Keratinocyte (primary cell): ENCODE measurements at regions not wholly inside any gene's neighbourhood (a gene's known extent, or its start where the extent isn't known, plus 50 kb on each side); places are given as distances from the start of the nearest gene placed in this dataset.

Experiments used
- DNase-seq: peaks from one replicate; pipeline ENCODE4 v3.0.0-alpha.2; 2011; ENCODE audit warnings: low read depth, missing footprints, low spot score
- FAIRE-seq: peaks from 2 replicates; lab custom pipeline; 2011; peaks lifted over from hg19 to GRCh38; lab: Jason Lieb, UNC
- H2AFZ ChIP-seq: 2 replicates; pipeline ENCODE4 v1.6.0; 2012; ENCODE audit warnings: low read length, control low read depth, inconsistent platforms; ENCODE audit not compliant: control insufficient read depth
- H3K27ac ChIP-seq: 2 replicates; pipeline ENCODE4 v1.5.1; 2011; ENCODE audit warnings: low read length; ENCODE audit not compliant: control insufficient read depth, insufficient read depth
- H3K27me3 ChIP-seq: 3 replicates; pipeline ENCODE4 v1.6.0; 2011; ENCODE audit warnings: low read length; ENCODE audit not compliant: control insufficient read depth, insufficient read depth; ENCODE audit errors: extremely low read depth
- H3K36me3 ChIP-seq, 2 experiments: 2 replicates in 1 of 2; 3 replicates in 1 of 2; pipeline ENCODE4 v1.5.1; 2011; ENCODE audit warnings: low read length in 2 of 2, mild to moderate bottlenecking in 1 of 2; ENCODE audit not compliant: control insufficient read depth in 2 of 2, insufficient read depth in 2 of 2; ENCODE audit errors: extremely low read depth in 1 of 2
- H3K4me1 ChIP-seq: 3 replicates; pipeline ENCODE4 v1.5.1; 2011; ENCODE audit warnings: low read length; ENCODE audit not compliant: control insufficient read depth, insufficient read depth; ENCODE audit errors: extremely low read depth
- H3K4me2 ChIP-seq: 3 replicates; pipeline ENCODE4 v1.6.0; 2011; ENCODE audit warnings: low read depth, low read length; ENCODE audit not compliant: control insufficient read depth, insufficient read depth; ENCODE audit errors: extremely low read depth
- H3K4me3 ChIP-seq, 3 experiments: fragments of 200-600 bp in 1 of 3; sonication (generic) in 1 of 3; 2 replicates in 2 of 3; 3 replicates in 1 of 3; pipeline ENCODE4 v1.5.1; 2011 to 2016; ENCODE audit warnings: low read length in 3 of 3, mild to moderate bottlenecking in 3 of 3, control low read depth in 2 of 3, inconsistent platforms in 1 of 3, low read depth in 1 of 3, mixed read lengths in 1 of 3, mixed run types in 1 of 3, moderate library complexity in 1 of 3; ENCODE audit not compliant: control insufficient read depth in 2 of 3, insufficient read depth in 2 of 3; ENCODE audit errors: extremely low read depth in 1 of 3
- H3K79me2 ChIP-seq: 2 replicates; pipeline ENCODE4 v1.6.0; 2012; ENCODE audit warnings: low read length; ENCODE audit not compliant: control insufficient read depth, insufficient read depth
- H3K9ac ChIP-seq: 3 replicates; pipeline ENCODE4 v1.6.0; 2011; ENCODE audit warnings: low read length; ENCODE audit not compliant: control insufficient read depth, insufficient read depth; ENCODE audit errors: extremely low read depth
- H3K9me1 ChIP-seq: 3 replicates; pipeline ENCODE4 v1.6.0; 2011; ENCODE audit warnings: low read length; ENCODE audit not compliant: control insufficient read depth, insufficient read depth; ENCODE audit errors: extremely low read depth
- H3K9me3 ChIP-seq: 2 replicates; pipeline ENCODE4 v1.5.1; 2012; ENCODE audit warnings: low read depth, low read length; ENCODE audit not compliant: control insufficient read depth
- H4K20me1 ChIP-seq: 3 replicates; pipeline ENCODE4 v1.6.0; 2011; ENCODE audit warnings: low read length; ENCODE audit not compliant: control insufficient read depth, insufficient read depth; ENCODE audit errors: extremely low read depth
- EZH2 ChIP-seq: IDR thresholded peaks from one replicate; pipeline ENCODE4 v1.6.1; 2012; ENCODE audit warnings: inconsistent platforms, mild to moderate bottlenecking, low read length, moderate library complexity
- dilution Hi-C: fragments of 300-500 bp; cut with MboI; formaldehyde crosslinking; loops from one replicate; pipeline ENCODE4 v1.7.0; 2020; ENCODE audit warnings: low sequenced_read_pairs; ENCODE audit not compliant: extremely low pct_ligation_motif_present
- TF ChIP-seq, protein P1 (sequence below), 3 experiments: IDR thresholded peaks in 1 of 3; conservative IDR thresholded peaks in 1 of 3; optimal IDR thresholded peaks in 1 of 3; 2 replicates in 2 of 3; 3 replicates in 1 of 3; pipeline versions ENCODE3 to v1.5.1; 2011; ENCODE audit warnings: low read length in 3 of 3, mild to moderate bottlenecking in 3 of 3, moderate library complexity in 2 of 3, control low read depth in 1 of 3, inconsistent platforms in 1 of 3; ENCODE audit not compliant: insufficient read depth in 2 of 3; ENCODE audit errors: extremely low read depth in 1 of 3

DNA sequence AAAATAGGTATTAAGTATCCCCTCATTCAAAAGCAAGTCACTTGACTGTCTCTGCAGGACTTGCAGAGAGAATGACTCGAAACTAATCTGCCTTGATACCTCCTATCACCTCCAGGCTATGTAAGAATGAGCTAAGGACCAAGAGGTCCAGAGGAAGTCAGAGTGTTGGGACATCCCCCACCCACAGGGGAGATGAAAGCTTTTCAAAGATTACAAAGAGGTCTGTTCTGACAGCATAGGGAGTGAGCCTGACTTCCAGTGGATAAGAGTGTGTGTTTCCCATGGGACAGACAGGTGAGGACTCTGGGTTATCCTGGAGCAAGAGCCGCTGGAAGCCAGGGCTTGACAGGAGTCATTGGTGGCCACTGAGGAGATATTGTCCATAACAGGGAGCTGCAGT lies 85.0 kb upstream of the TACR1 start:
- Histone ChIP-seq H2AFZ (no peak overlapping the region), H3K4me2 (no peak overlapping the region), H3K9ac (no peak overlapping the region), H3K4me3 (no peak overlapping the region), H3K79me2 (no peaks in the 10 kb centered on the region), H3K27ac (no peak overlapping the region), H3K9me3 (no peaks in the 10 kb centered on the region), H3K36me3 (no peaks in the 10 kb centered on the region), H4K20me1 (no peaks in the 10 kb centered on the region), H3K9me1 (no peaks in the 10 kb centered on the region), H3K27me3 (no peaks in the 10 kb centered on the region), H3K4me1 (no peaks in the 10 kb centered on the region)
- FAIRE-seq (peak; percentile 17), DNase-seq (no peak)
- no peak for TF ChIP-seq EZH2
- TF ChIP-seq, protein P1, sequence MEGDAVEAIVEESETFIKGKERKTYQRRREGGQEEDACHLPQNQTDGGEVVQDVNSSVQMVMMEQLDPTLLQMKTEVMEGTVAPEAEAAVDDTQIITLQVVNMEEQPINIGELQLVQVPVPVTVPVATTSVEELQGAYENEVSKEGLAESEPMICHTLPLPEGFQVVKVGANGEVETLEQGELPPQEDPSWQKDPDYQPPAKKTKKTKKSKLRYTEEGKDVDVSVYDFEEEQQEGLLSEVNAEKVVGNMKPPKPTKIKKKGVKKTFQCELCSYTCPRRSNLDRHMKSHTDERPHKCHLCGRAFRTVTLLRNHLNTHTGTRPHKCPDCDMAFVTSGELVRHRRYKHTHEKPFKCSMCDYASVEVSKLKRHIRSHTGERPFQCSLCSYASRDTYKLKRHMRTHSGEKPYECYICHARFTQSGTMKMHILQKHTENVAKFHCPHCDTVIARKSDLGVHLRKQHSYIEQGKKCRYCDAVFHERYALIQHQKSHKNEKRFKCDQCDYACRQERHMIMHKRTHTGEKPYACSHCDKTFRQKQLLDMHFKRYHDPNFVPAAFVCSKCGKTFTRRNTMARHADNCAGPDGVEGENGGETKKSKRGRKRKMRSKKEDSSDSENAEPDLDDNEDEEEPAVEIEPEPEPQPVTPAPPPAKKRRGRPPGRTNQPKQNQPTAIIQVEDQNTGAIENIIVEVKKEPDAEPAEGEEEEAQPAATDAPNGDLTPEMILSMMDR (optimal IDR thresholded peaks at IDR 0.05 in 1 of 3, IDR thresholded peaks at IDR 0.05 in 1 of 3, conservative IDR thresholded peaks at IDR 0.05 in 1 of 3; ENCODE audit: extremely low read depth in 1 of 3, insufficient read depth in 2 of 3, low read length in 3 of 3) = no peak
- dilution Hi-C loops = no loop called here

DNA sequence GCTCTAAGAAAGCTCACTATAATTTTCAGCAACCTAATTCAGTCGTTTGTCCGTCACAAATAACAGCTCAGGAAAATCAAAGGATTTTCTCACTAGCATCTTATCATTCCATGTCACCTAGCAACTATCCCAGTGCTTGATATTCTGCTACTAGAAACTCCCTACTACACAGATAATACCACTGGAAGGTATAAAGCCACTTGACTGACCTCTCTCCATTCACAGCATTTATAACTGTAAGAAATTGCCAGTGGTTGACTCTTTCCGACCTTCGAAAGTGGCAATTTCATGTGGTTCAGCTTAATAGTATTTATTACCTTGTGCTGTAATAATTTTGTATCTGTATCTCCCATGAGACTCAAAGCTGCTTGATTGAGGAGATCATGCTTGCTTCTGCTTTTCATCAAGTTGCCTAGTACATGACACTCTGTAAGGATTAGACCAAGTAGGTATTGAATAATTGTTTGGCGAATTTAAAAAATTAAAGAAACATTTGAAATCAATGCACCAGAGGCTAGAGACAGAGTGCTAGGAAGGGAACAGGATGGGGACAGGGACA lies 79.6 kb upstream of the TACR1 start:
- H3K4me1 ChIP-seq = peaks cover 17% of the 10 kb centered on the region
- no peak for FAIRE-seq
- H3K27ac ChIP-seq = no peak overlapping the region
- no peaks in the 10 kb centered on the region for H3K79me2 ChIP-seq
- dilution Hi-C loops = no loop called here
- no peak overlapping the region for H3K4me3 ChIP-seq
- H3K4me2 ChIP-seq = no peak overlapping the region
- no peaks in the 10 kb centered on the region for H4K20me1 ChIP-seq
- H3K9ac ChIP-seq = no peak overlapping the region
- H3K9me1 ChIP-seq = peaks cover 2% of the 10 kb centered on the region
- no peak for TF ChIP-seq EZH2
- TF ChIP-seq, protein P1 (optimal IDR thresholded peaks at IDR 0.05 in 1 of 3, IDR thresholded peaks at IDR 0.05 in 1 of 3, conservative IDR thresholded peaks at IDR 0.05 in 1 of 3; ENCODE audit: extremely low read depth in 1 of 3, insufficient read depth in 2 of 3, low read length in 3 of 3) = no peak
- no peaks in the 10 kb centered on the region for H3K27me3 ChIP-seq
- no peaks in the 10 kb centered on the region for H3K9me3 ChIP-seq
- no peaks in the 10 kb centered on the region for H3K36me3 ChIP-seq
- no peak for DNase-seq
- H2AFZ ChIP-seq = no peak overlapping the region
